Esophagus squamous epithelium (tissue), 4 donors: ENCODE measurements at regions not wholly inside any gene's neighbourhood (a gene's known extent, or its start where the extent isn't known, plus 50 kb on each side); places are given as distances from the start of the nearest gene placed in this dataset.

ENCODE experiments used
- CTCF ChIP-seq, 6 experiments: fragments of 450-650 bp in 4 of 6; fragments of 200-600 bp in 2 of 6; sonication (generic) in 2 of 6; IDR thresholded peaks; one replicate each; pipeline ENCODE4 v1.5.1; 2016 to 2019; ENCODE audit warnings: antibody characterized with exemption in 6 of 6, mild to moderate bottlenecking in 4 of 6, moderate library complexity in 4 of 6
- POLR2A ChIP-seq, 4 donors: fragments of 450-650 bp; IDR thresholded peaks; one replicate each; pipeline ENCODE4 v1.6.1; 2017; ENCODE audit warnings: antibody characterized with exemption in 4 of 4, mild to moderate bottlenecking in 4 of 4, moderate library complexity in 3 of 4

DNA sequence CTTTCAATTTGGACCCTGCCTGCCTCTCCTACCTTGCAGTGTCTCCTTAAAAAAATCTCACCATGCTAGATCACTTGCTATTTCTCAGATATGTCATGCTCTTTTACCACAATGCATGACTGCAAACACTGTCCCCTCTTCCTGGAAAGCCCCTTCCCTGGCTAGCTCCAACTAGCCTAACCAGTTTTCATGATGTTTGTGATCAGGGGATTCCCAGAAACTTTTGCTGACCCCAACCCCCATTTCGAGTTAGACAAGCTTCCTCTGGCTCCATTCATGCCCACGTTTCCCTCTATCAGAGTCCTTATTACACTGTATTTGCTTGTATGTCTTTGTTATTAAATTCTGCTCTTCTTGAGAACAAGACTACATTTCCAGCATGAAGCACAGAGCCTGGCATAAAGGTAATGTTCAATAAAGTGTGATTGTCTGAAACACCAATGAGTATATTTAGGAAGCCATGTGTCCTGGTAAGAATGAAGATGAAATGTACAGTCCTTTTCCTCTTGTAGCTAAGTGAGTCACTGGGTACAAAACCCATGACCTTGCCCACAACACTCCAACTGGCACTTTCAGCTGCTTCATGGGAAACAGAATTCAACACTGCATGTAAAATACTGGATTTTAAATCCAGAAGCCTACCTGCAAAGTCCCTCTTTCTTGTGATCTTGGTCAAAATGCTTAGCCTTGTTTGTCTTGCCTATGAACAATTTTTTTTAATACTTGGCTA, 62.0 kb upstream of the ATL2 start:
- TF ChIP-seq CTCF (IDR thresholded peaks at IDR 0.05) (no peak), POLR2A (IDR thresholded peaks at IDR 0.05) (no peak)
